Fibroblast of skin of scalp (primary cell): ENCODE measurements at regions not wholly inside any gene's neighbourhood (a gene's known extent, or its start where the extent isn't known, plus 50 kb on each side); places are given as distances from the start of the nearest gene placed in this dataset.

Experiments
- DNase-seq: peaks from one replicate; pipeline ENCODE4 v3.0.0-alpha.2; 2013

- no peak for DNase-seq
Observed at GRCh38 chr6:170483413-170483812, 69.7 kb downstream of the PSMB1 start.

- DNase-seq, result peak; percentile 7
Observed at GRCh38 chr6:170480050-170480692, 72.9 kb downstream of the PSMB1 start.

- no peak for DNase-seq
Observed at GRCh38 chr6:170476360-170476759, 76.7 kb downstream of the PSMB1 start.

- no peak for DNase-seq
Observed at GRCh38 chr6:170475118-170475517, 78.0 kb downstream of the PSMB1 start.

- no peak for DNase-seq
Observed at GRCh38 chr6:170473801-170474200, 79.3 kb downstream of the PSMB1 start.

- no peak for DNase-seq
Observed at GRCh38 chr6:170473301-170473717, 79.8 kb downstream of the PSMB1 start.

- DNase-seq, result no peak
Observed at GRCh38 chr6:170471491-170471890, 81.6 kb downstream of the PSMB1 start.

GRCh38 chr6:170470734-170471133 lies 82.4 kb downstream of the PSMB1 start:
- DNase-seq, result no peak

GRCh38 chr6:170464524-170464979 lies 88.6 kb downstream of the PSMB1 start:
- DNase-seq, result no peak

GRCh38 chr6:170464080-170464479 lies 89.0 kb downstream of the PSMB1 start:
- no peak for DNase-seq

- DNase-seq, result no peak
Observed at GRCh38 chr6:170463101-170463721, 89.9 kb downstream of the PSMB1 start.

GRCh38 chr6:170462366-170463020 lies 90.6 kb downstream of the PSMB1 start:
- no peak for DNase-seq

- DNase-seq, result no peak
Observed at GRCh38 chr6:170461556-170462365, 91.3 kb downstream of the PSMB1 start.

- no peak for DNase-seq
Observed at GRCh38 chr6:170461111-170461510, 92.0 kb downstream of the PSMB1 start.

- DNase-seq, result no peak
Observed at GRCh38 chr6:170460641-170461040, 92.5 kb downstream of the PSMB1 start.

GRCh38 chr6:170459451-170459850 lies 93.7 kb downstream of the PSMB1 start:
- peak; percentile 31 for DNase-seq

- DNase-seq, result no peak
Observed at GRCh38 chr6:170456886-170457698, 96.0 kb downstream of the PSMB1 start.
